Stomach smooth muscle (tissue), 2 donors: ENCODE measurements at regions not wholly inside any gene's neighbourhood (a gene's known extent, or its start where the extent isn't known, plus 50 kb on each side); places are given as distances from the start of the nearest gene placed in this dataset.
"Not testable (repeated sequence)": the region's sequence is repeated elsewhere in the genome, so short reads cannot be mapped to it uniquely, and the experiment has no call there.

Source experiments
- H3K27ac ChIP-seq: one replicate; pipeline ENCODE4 v1.7.0; 2013; ENCODE audit warnings: mild to moderate bottlenecking, low read length, inconsistent platforms
- H3K27me3 ChIP-seq, 2 donors: one replicate each; pipeline ENCODE4 v1.7.0; 2013; ENCODE audit warnings: low read length in 2 of 2; ENCODE audit not compliant: insufficient read depth in 2 of 2, control insufficient read depth in 1 of 2
- H3K36me3 ChIP-seq, 2 donors: one replicate each; pipeline ENCODE4 v1.7.0; 2013; ENCODE audit warnings: low read length in 2 of 2; ENCODE audit not compliant: control insufficient read depth in 2 of 2, insufficient read depth in 2 of 2
- H3K4me1 ChIP-seq: one replicate; pipeline ENCODE4 v1.7.0; 2013; ENCODE audit warnings: low read length; ENCODE audit not compliant: control insufficient read depth, insufficient read depth
- H3K4me3 ChIP-seq, 2 donors: one replicate each; pipeline ENCODE4 v1.7.0; 2013; ENCODE audit warnings: low read length in 2 of 2
- H3K9ac ChIP-seq, 2 donors: one replicate each; pipeline ENCODE4 v1.7.0; 2013; ENCODE audit warnings: low read length in 2 of 2, mild to moderate bottlenecking in 1 of 2
- H3K9me3 ChIP-seq, 2 donors: one replicate each; pipeline ENCODE4 v1.7.0; 2013; ENCODE audit warnings: low read length in 2 of 2; ENCODE audit not compliant: control insufficient read depth in 2 of 2
- donor health status: healthy.
- donor health status: Pancreatic carcinoma.

DNA sequence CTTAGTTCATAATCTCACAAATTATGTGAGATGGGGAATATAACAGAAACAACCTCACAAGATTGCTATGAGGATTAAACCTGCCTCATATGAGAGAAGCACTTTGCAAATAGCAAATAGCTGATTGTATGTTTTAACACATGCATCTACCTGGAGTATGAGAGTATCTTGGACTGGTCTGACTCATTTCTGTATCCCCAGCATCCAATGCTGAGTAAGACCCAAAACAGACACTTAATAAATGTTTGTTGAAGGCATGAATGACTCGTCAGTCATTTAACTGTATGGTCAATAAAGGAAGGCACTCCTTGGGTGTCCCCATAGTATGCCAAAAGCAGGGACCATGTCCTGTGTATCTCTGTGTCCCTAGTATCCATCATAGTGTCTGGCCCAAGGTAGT is 350.9 kb upstream of the F9 start:
- Histone ChIP-seq H3K9ac (no peak overlapping the region), H3K9me3 (no peaks in the 10 kb centered on the region), H3K36me3 (no peaks in the 10 kb centered on the region), H3K27ac (no peak overlapping the region), H3K27me3 (no peaks in the 10 kb centered on the region), H3K4me1 (no peaks in the 10 kb centered on the region), H3K4me3 (no peak overlapping the region)

DNA sequence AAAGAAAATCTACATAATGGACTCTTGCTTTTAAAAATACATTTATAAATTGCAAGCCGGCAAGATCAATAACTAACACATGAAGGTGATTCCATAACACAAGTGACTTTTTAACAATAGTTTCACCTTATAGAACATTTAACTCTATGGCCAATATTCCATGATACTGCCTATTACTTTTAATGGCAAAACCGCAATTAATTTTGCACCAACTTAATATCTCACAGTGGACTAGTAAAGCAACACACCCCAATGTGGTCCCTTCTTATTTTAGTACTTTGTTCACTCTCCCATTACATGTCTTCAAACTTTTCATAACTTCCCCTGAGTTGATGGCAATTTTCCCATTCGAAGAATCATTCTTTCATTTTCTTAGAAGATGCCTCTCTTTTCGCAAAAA is 351.6 kb upstream of the F9 start:
- Histone ChIP-seq H3K4me3 (no peak overlapping the region), H3K27ac (no peak overlapping the region), H3K9ac (no peak overlapping the region), H3K4me1 (no peaks in the 10 kb centered on the region), H3K36me3 (no peaks in the 10 kb centered on the region), H3K27me3 (no peaks in the 10 kb centered on the region), H3K9me3 (no peaks in the 10 kb centered on the region)

DNA sequence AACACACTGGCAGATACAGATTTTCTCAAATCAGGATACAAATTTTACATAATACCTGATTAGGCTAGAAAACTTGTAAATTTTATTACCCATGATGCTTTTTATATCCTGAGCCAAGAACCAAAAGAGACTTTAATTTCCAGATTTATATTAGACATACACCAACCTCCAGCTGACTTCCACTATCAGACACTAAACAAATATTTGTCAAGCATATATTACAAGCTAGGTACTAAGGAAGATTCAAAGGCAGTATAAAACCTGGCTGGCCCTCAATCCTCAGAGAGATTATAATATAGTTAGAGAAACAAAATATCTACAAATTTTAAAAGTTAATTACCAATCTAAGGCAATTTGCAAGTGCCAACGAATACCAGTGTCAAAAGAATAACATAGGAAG is 357.8 kb upstream of the F9 start:
- no peaks in the 10 kb centered on the region for H3K4me1 ChIP-seq
- H3K4me3 ChIP-seq: no peak overlapping the region
- H3K27me3 ChIP-seq: no peaks in the 10 kb centered on the region
- H3K27ac ChIP-seq: no peak overlapping the region
- H3K9ac ChIP-seq: no peak overlapping the region
- H3K9me3 ChIP-seq: no peaks in the 10 kb centered on the region
- H3K36me3 ChIP-seq: no peaks in the 10 kb centered on the region

DNA sequence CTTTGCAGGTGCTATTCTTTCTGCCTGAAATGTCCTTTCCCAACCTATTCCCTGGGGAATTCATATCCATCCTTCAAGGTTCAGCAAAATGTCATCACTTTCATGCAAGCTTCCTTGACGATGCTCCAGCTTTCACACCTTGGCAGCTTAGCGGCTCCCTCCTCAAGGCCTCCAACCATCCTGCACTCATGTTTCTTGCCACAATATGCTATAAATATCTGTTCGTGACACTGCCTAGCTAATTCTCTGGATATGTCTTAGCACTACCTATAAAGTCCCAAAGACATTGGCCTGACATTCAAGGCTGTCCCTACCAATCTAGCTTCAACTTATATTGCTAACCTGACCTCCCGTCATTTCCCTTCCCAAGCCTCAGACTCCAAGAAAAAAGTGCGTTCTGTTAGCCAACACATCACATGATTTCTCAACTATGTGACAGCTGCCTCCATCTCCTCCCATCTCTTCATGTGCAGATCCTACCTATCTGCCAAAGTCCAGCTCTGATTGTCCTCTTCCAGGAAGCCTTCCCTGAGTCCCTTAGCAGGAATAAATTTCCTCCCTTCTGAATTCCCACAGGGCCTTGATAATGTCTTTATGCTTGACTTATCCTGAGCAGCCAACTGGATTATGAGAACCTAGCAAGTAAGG is 359.9 kb upstream of the F9 start:
- no peaks in the 10 kb centered on the region for H3K4me1 ChIP-seq
- H3K36me3 ChIP-seq: no peaks in the 10 kb centered on the region
- H3K27ac ChIP-seq: no peak overlapping the region
- no peak overlapping the region for H3K4me3 ChIP-seq
- no peaks in the 10 kb centered on the region for H3K9me3 ChIP-seq
- H3K27me3 ChIP-seq: no peaks in the 10 kb centered on the region
- H3K9ac ChIP-seq: no peak overlapping the region

DNA sequence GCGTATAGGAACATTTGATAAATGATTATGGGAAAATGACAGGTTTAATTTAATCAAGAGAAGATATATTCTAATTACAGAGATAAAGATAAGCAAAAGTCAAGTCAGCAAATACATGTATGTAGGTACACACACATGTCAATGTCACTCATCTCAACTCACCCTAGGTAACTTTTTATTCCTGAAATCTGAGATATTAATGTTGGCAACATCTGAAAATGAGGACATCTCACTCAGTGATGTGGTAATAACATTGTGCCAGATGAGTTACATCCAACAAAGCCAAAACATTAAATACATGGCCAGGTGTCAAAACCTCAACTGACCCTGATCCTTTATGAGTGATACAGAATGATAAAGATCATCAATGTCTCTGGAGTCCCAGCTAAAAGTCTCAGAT is 363.3 kb upstream of the F9 start:
- no peaks in the 10 kb centered on the region for H3K36me3 ChIP-seq
- H3K9ac ChIP-seq: no peak overlapping the region
- no peaks in the 10 kb centered on the region for H3K9me3 ChIP-seq
- H3K27ac ChIP-seq: no peak overlapping the region
- H3K4me1 ChIP-seq: no peaks in the 10 kb centered on the region
- no peaks in the 10 kb centered on the region for H3K27me3 ChIP-seq
- H3K4me3 ChIP-seq: no peak overlapping the region

DNA sequence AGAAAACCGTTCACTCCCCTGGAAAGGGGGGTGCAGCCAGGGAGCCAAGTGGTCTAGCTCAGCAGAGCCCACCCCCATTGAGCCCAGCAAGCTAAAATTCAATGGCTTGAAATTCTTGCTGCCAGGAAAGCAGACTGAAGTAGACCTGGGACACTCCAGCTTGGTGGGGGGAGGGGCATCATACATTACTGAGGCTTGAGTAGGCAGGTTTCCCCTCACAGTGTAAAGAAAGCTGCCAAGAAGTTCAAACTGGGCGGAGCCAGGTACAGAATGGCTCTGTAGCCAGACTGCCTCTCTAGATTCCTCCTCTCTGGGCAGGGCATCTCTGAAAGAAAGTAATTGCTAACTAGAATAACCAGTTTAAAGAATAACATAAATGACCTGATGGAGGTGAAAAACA is 372.3 kb upstream of the F9 start:
- Histone ChIP-seq H3K27ac (no peak overlapping the region), H3K4me3 (no peak overlapping the region), H3K27me3 (no peaks in the 10 kb centered on the region), H3K9me3 (no peaks in the 10 kb centered on the region), H3K9ac (no peak overlapping the region), H3K4me1 (no peaks in the 10 kb centered on the region), H3K36me3 (no peaks in the 10 kb centered on the region)

DNA sequence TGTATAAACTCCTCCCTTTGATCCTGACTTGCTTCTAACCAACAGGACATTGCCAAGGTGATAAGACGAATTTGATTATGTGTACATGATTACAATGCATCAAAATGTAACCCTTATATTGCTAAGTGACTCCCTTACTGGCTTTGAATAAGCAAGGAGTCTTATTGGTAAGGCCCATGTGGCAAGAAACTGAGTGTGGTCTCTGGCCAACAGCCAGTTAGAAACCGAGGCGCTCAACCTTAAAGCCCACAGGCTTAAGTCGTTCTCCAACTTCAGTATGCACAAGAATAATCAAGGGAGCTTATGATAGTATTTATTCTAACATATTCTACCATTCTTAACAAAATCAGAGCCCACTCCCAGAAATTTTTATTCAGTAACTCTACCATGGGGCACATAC is 374.2 kb upstream of the F9 start:
- H3K9ac ChIP-seq: no peak overlapping the region
- H3K27me3 ChIP-seq: no peaks in the 10 kb centered on the region
- H3K4me3 ChIP-seq: no peak overlapping the region

DNA sequence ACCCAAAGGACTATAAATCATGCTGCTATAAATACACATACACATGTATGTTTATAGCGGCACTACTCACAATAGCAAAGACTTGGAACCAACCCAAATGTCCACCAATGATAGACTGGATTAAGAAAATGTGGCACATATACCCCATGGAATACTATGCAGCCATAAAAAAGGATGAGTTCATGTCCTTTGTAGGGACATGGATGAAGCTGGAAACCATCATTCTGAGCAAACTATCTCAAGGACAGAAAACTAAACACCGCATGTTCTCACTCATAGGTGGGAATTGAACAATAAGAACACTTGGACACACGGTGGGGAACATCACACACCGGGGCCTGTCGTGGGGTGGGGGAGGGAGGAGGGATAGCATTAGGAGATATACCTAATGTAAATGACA is 383.9 kb upstream of the F9 start:
- H3K4me3 ChIP-seq, H3K4me1 ChIP-seq, H3K9ac ChIP-seq, H3K9me3 ChIP-seq, H3K27ac ChIP-seq, H3K36me3 ChIP-seq, H3K27me3 ChIP-seq: not testable (repeated sequence)

More for the DNA sequence above, 374.2 kb upstream of the F9 start:
- no peaks in the 10 kb centered on the region for H3K9me3 ChIP-seq
- no peak overlapping the region for H3K27ac ChIP-seq
- H3K36me3 ChIP-seq: no peaks in the 10 kb centered on the region
- H3K4me1 ChIP-seq: no peaks in the 10 kb centered on the region

DNA sequence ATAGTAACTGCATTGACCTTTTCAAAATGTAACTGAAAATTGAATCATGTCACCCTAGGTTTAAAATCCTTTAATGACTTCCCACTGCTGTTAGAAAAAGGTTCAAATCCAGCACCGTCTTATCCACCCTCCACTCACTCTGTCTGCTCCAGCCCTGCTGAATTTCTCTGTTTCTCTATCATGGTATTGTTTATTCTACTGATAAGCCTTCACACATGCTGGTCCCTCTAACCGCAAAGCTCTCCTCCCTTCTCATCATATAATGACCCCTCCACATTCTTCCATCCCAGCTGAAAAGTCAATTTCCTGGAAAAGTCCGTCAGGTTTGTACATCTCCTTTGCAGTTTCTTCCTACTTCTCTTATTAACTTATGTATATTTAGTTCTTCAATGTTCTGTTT is 389.2 kb upstream of the F9 start:
- Histone ChIP-seq H3K27ac (no peak overlapping the region), H3K4me3 (no peak overlapping the region), H3K27me3 (peaks cover 0 to 8% of the 10 kb centered on the region in 2 donors), H3K4me1 (no peaks in the 10 kb centered on the region), H3K9ac (no peak overlapping the region), H3K9me3 (no peaks in the 10 kb centered on the region), H3K36me3 (no peaks in the 10 kb centered on the region)

DNA sequence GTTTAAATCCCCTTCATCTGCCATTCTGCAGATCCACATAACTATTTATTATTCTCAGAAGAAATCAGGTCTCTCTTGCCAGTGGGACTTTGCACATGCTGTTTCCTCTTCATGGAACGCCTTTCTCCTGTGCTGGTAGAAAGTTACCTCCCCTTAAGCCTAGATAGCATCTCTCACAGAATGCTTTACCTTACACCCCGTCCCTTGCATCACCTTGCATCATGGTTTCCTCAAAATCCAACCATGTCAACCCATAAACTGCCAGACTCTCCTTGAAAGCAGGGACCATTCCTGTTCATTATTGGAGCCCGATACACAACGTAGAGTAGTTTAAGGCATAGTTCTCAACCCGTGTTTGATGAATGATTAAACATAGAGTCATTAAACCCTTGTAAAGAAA is 396.2 kb upstream of the F9 start:
- Histone ChIP-seq H3K27ac (no peak overlapping the region), H3K9me3 (no peaks in the 10 kb centered on the region), H3K4me3 (no peak overlapping the region), H3K4me1 (no peaks in the 10 kb centered on the region), H3K27me3 (peaks cover 0 to 2% of the 10 kb centered on the region in 2 donors), H3K36me3 (no peaks in the 10 kb centered on the region), H3K9ac (no peak overlapping the region)

DNA sequence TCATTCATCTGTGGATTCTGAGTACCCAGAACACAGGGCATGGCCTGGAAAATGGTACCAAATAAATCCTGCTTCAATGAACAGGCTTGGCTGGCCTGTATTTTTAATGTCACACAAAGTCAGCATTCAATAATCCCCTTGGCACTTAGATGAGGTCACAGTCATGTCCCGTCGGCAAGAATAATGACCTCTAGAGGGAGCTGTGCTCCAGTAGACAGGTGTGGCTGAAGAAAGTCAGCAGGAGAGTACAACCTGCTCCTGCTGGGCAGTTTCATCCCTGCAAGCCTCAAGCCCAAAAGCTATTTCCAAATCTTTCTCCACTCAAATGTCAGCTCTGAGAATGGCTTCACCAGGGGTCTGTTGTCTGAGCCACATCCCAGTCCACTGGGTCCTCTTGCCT is 404.0 kb upstream of the F9 start:
- Histone ChIP-seq H3K4me3 (no peak overlapping the region), H3K27ac (no peak overlapping the region), H3K27me3 (peaks cover 0 to 3% of the 10 kb centered on the region in 2 donors), H3K36me3 (no peaks in the 10 kb centered on the region), H3K9me3 (no peaks in the 10 kb centered on the region), H3K9ac (no peak overlapping the region), H3K4me1 (no peaks in the 10 kb centered on the region)
